Small intestine (tissue), 7 donors: ENCODE measurements at regions not wholly inside any gene's neighbourhood (a gene's known extent, or its start where the extent isn't known, plus 50 kb on each side); places are given as distances from the start of the nearest gene placed in this dataset.

Experiments used
- DNase-seq, 2 donors: peaks; one replicate each; pipeline versions ENCODE4 v3.0.0 to v3.0.0-alpha.2; 2013
- FAIRE-seq: peaks from 2 replicates; lab custom pipeline; 2012; peaks lifted over from hg19 to GRCh38; lab: Jason Lieb, UNC
- H3K27ac ChIP-seq, 3 donors: one replicate each; pipeline ENCODE4 v1.5.1; 2013; ENCODE audit warnings: low read length in 2 of 3, mild to moderate bottlenecking in 2 of 3, control low read depth in 1 of 3, inconsistent platforms in 1 of 3, low read depth in 1 of 3, moderate library complexity in 1 of 3
- H3K27me3 ChIP-seq, 3 donors: one replicate each; pipeline ENCODE4 v1.6.1; 2013; ENCODE audit warnings: low read length in 3 of 3, inconsistent platforms in 1 of 3; ENCODE audit not compliant: control insufficient read depth in 3 of 3, insufficient read depth in 3 of 3
- H3K36me3 ChIP-seq, 3 donors: one replicate each; pipeline ENCODE4 v1.6.1; 2013; ENCODE audit warnings: low read length in 3 of 3, inconsistent platforms in 1 of 3, low read depth in 1 of 3, mild to moderate bottlenecking in 1 of 3, moderate library complexity in 1 of 3; ENCODE audit not compliant: control insufficient read depth in 3 of 3, insufficient read depth in 2 of 3
- H3K4me1 ChIP-seq, 3 donors: one replicate each; pipeline ENCODE4 v1.6.1; 2013; ENCODE audit warnings: low read length in 2 of 3, inconsistent platforms in 1 of 3, low read depth in 1 of 3, mild to moderate bottlenecking in 1 of 3, moderate library complexity in 1 of 3; ENCODE audit not compliant: control insufficient read depth in 3 of 3, insufficient read depth in 2 of 3
- H3K4me3 ChIP-seq, 3 donors: one replicate each; pipeline ENCODE4 v1.5.1; 2013; ENCODE audit warnings: low read length in 3 of 3, control low read depth in 1 of 3, inconsistent platforms in 1 of 3, low read depth in 1 of 3, mild to moderate bottlenecking in 1 of 3, moderate library complexity in 1 of 3
- H3K9me3 ChIP-seq, 2 donors: one replicate each; pipeline ENCODE4 v1.6.1; 2013; ENCODE audit warnings: low read depth in 1 of 2, low read length in 1 of 2; ENCODE audit not compliant: control insufficient read depth in 2 of 2, insufficient read depth in 1 of 2
- WGBS, 3 donors: extraction: QIAGEN DNeasy Blood & Tissue Kit; methylation state at CpG; one replicate each; pipeline ENCODE4 v1.1.7; 2013; 5-methylcytosine and 5-hydroxymethylcytosine counted together
- donor health status: healthy with polysubstance abuse.
- donor health status: control.
- donor health status: control.
- donor health status: Bipolar disorder and iron deficiency.
- donor health status: healthy.

GRCh38 chr1:192100686-192101468 lies 57.4 kb upstream of the RGS18 start:
- no peaks in the 10 kb centered on the region for H3K4me1 ChIP-seq
- no peaks in the 10 kb centered on the region for H3K27me3 ChIP-seq
- H3K27ac ChIP-seq, result no peak overlapping the region
- H3K9me3 ChIP-seq, result no peaks in the 10 kb centered on the region
- H3K4me3 ChIP-seq, result no peak overlapping the region
- DNase-seq (no peak), FAIRE-seq (no peak)
- no peaks in the 10 kb centered on the region for H3K36me3 ChIP-seq
- 42 to 72% (median 58%) methylated on average over 6 of the region's 6 CpGs for WGBS, 3 donors

- no peak for FAIRE-seq
- no peaks in the 10 kb centered on the region for H3K36me3 ChIP-seq
- H3K4me3 ChIP-seq, result no peak overlapping the region
Observed at GRCh38 chr1:192104128-192104527, 54.1 kb upstream of the RGS18 start.

DNA sequence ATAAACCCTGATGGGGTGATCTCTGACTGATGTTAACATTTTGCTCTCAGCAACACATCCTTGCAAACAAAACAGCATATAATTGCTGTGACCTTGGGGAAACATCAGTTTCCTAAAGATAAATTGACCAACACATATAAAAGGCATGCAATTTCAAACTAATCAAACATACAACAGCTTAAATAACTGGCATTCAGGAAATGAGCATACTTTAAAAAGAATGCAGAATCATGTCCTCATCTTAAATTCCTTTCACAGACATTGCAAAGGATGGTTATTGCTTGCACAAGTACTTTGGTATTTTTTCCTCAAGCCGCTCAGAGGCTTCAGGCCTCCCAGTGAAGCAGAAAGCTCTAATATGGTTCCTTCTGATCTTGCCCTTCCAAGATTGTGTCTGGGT lies 53.4 kb upstream of the RGS18 start:
- Histone ChIP-seq H3K4me3 (no peak overlapping the region), H3K27ac (no peak overlapping the region), H3K36me3 (no peaks in the 10 kb centered on the region), H3K27me3 (no peaks in the 10 kb centered on the region), H3K4me1 (no peaks in the 10 kb centered on the region), H3K9me3 (no peaks in the 10 kb centered on the region)
- FAIRE-seq (no peak), DNase-seq (no peak)
- WGBS, 3 donors, result 65 to 88% (median 74%) methylated on average over 1 of the region's 1 CpG

More at GRCh38 chr1:192104128-192104527, 54.1 kb upstream of the RGS18 start:
- Histone ChIP-seq H3K27me3 (no peaks in the 10 kb centered on the region), H3K9me3 (no peaks in the 10 kb centered on the region), H3K4me1 (no peaks in the 10 kb centered on the region), H3K27ac (no peak overlapping the region)
- DNase-seq, result no peak

DNA sequence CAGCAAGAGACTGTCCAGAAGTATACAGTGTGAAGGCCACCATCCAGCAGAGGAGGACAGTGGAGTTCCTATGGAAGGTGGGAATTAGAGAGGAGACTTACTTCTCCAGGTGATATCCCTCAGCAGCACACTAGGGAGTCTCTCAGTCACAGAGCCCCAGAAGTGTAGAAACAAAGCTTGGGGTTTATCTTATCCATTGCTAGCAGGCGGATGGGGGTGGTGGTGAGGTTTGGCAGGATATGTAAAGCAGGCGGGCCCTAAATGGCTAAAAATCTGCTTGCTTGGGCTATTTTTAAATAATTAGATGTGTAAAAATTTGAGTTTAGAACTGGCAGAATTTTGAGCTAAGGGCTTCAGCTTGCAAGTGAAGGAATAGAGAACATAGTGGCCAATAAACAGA lies 50.1 kb upstream of the RGS18 start:
- DNase-seq (no peak), FAIRE-seq (no peak)
- H3K4me3 ChIP-seq, result no peak overlapping the region
- no peaks in the 10 kb centered on the region for H3K4me1 ChIP-seq
- WGBS, 3 donors, result 88 to 94% (median 93%) methylated on average over 2 of the region's 2 CpGs
- no peaks in the 10 kb centered on the region for H3K27me3 ChIP-seq
- no peak overlapping the region for H3K27ac ChIP-seq
- no peaks in the 10 kb centered on the region for H3K36me3 ChIP-seq
- no peaks in the 10 kb centered on the region for H3K9me3 ChIP-seq
